Cardiac septum (tissue), 1 donor: ENCODE measurements at regions not wholly inside any gene's neighbourhood (a gene's known extent, or its start where the extent isn't known, plus 50 kb on each side); places are given as distances from the start of the nearest gene placed in this dataset.

Source experiments
- DNase-seq: peaks from one replicate; pipeline ENCODE4 v3.0.0-alpha.2; 2020; ENCODE audit warnings: low spot score
- intact Hi-C: fragments of 100-400 bp; cut with DNase I; formaldehyde crosslinking; loops from one replicate; pipeline ENCODE4 v1.14.0; 2022
- donor health status: DM: no; HTN: no; CAD: no.

GRCh38 chr1:229943988-229944743 is 122.9 kb upstream of the GALNT2 start:
- intact Hi-C loops, result no loop called here
- DNase-seq, result no peak

GRCh38 chr1:229945795-229946194 is 121.2 kb upstream of the GALNT2 start:
- intact Hi-C loops, result no loop called here

GRCh38 chr1:229947968-229948367 is 119.1 kb upstream of the GALNT2 start:
- DNase-seq, result no peak
- intact Hi-C loops, result no loop called here

More at GRCh38 chr1:229945795-229946194, 121.2 kb upstream of the GALNT2 start:
- DNase-seq, result no peak

GRCh38 chr1:229948438-229948837 is 118.6 kb upstream of the GALNT2 start:
- no peak for DNase-seq
- intact Hi-C loops, result no loop called here

GRCh38 chr1:229949500-229949899 is 117.5 kb upstream of the GALNT2 start:
- intact Hi-C loops, result no loop called here

GRCh38 chr1:229950020-229950419 is 117.0 kb upstream of the GALNT2 start:
- DNase-seq, result no peak
- intact Hi-C loops, result no loop called here

More at GRCh38 chr1:229949500-229949899, 117.5 kb upstream of the GALNT2 start:
- no peak for DNase-seq

- intact Hi-C loops, result no loop called here
- DNase-seq, result no peak
Measured at GRCh38 chr1:229950908-229951307, 116.1 kb upstream of the GALNT2 start.

GRCh38 chr1:229951856-229952534 is 115.0 kb upstream of the GALNT2 start:
- DNase-seq, result no peak
- intact Hi-C loops, result no loop called here

- intact Hi-C loops, result no loop called here
- no peak for DNase-seq
Measured at GRCh38 chr1:229952670-229953520, 114.1 kb upstream of the GALNT2 start.

- no peak for DNase-seq
- intact Hi-C loops, result no loop called here
Measured at GRCh38 chr1:229953736-229954326, 113.2 kb upstream of the GALNT2 start.

GRCh38 chr1:229964281-229964680 is 102.8 kb upstream of the GALNT2 start:
- intact Hi-C loops, result no loop called here
- no peak for DNase-seq

- intact Hi-C loops, result no loop called here
- no peak for DNase-seq
Measured at GRCh38 chr1:229970714-229971113, 96.3 kb upstream of the GALNT2 start.

GRCh38 chr1:229971141-229971540 is 95.9 kb upstream of the GALNT2 start:
- DNase-seq, result no peak
- intact Hi-C loops, result no loop called here

- intact Hi-C loops, result no loop called here
- DNase-seq, result no peak
Measured at GRCh38 chr1:229972600-229973296, 94.3 kb upstream of the GALNT2 start.

- no peak for DNase-seq
- intact Hi-C loops, result no loop called here
Measured at GRCh38 chr1:229973297-229973612, 93.8 kb upstream of the GALNT2 start.

GRCh38 chr1:229975047-229975446 is 92.0 kb upstream of the GALNT2 start:
- intact Hi-C loops, result no loop called here
- no peak for DNase-seq

- intact Hi-C loops, result no loop called here
- no peak for DNase-seq
Measured at GRCh38 chr1:229980009-229980408, 87.0 kb upstream of the GALNT2 start.

GRCh38 chr1:229981736-229982135 is 85.3 kb upstream of the GALNT2 start:
- intact Hi-C loops, result no loop called here
- no peak for DNase-seq

GRCh38 chr1:229984310-229984991 is 82.6 kb upstream of the GALNT2 start:
- intact Hi-C loops, result no loop called here
- DNase-seq, result no peak
